HG03097 (cell line): ENCODE measurements at regions not wholly inside any gene's neighbourhood (a gene's known extent, or its start where the extent isn't known, plus 50 kb on each side); places are given as distances from the start of the nearest gene placed in this dataset.
"Not testable (repeated sequence)": the region's sequence is repeated elsewhere in the genome, so short reads cannot be mapped to it uniquely, and the experiment has no call there.

Source experiments
- ATAC-seq: cut with Tn5 transposase; IDR thresholded peaks from one replicate; pipeline ENCODE4 v1.9.1; 2021; ENCODE audit not compliant: unreplicated experiment, low FRiP score

GRCh38 chrX:40380655-40381488 lies 199.9 kb upstream of the ATP6AP2 start:
- no peak for ATAC-seq

GRCh38 chrX:40377684-40378083 lies 203.1 kb upstream of the ATP6AP2 start:
- no peak for ATAC-seq

GRCh38 chrX:40374486-40374885 lies 206.3 kb upstream of the ATP6AP2 start:
- ATAC-seq = no peak

GRCh38 chrX:40373641-40374040 lies 207.1 kb upstream of the ATP6AP2 start:
- no peak for ATAC-seq

- ATAC-seq = no peak
These were observed 207.7 kb upstream of the ATP6AP2 start for GRCh38 chrX:40373025-40373424.

- no peak for ATAC-seq
These were observed 209.4 kb upstream of the ATP6AP2 start for GRCh38 chrX:40371376-40371775.

- ATAC-seq = no peak
These were observed 212.1 kb upstream of the ATP6AP2 start for GRCh38 chrX:40368611-40369061.

- ATAC-seq = no peak
These were observed 214.1 kb upstream of the ATP6AP2 start for GRCh38 chrX:40366661-40367060.

- ATAC-seq = not testable (repeated sequence)
These were observed 218.5 kb upstream of the ATP6AP2 start for GRCh38 chrX:40362291-40362690.

- no peak for ATAC-seq
These were observed 220.2 kb upstream of the ATP6AP2 start for GRCh38 chrX:40360557-40360956.

GRCh38 chrX:40359593-40359992 lies 221.2 kb upstream of the ATP6AP2 start:
- ATAC-seq = no peak

GRCh38 chrX:40358994-40359393 lies 221.8 kb upstream of the ATP6AP2 start:
- no peak for ATAC-seq

GRCh38 chrX:40349251-40349650 lies 231.5 kb upstream of the ATP6AP2 start:
- ATAC-seq = no peak

- no peak for ATAC-seq
These were observed 234.4 kb upstream of the ATP6AP2 start for GRCh38 chrX:40346379-40346778.

GRCh38 chrX:40343319-40343718 lies 237.5 kb upstream of the ATP6AP2 start:
- ATAC-seq = no peak

- ATAC-seq = no peak
These were observed 240.7 kb upstream of the ATP6AP2 start for GRCh38 chrX:40340116-40340515.

GRCh38 chrX:40333344-40333743 lies 235.6 kb upstream of the BCOR start:
- ATAC-seq = no peak

GRCh38 chrX:40331762-40332161 lies 234.0 kb upstream of the BCOR start:
- no peak for ATAC-seq

GRCh38 chrX:40331353-40331752 lies 233.6 kb upstream of the BCOR start:
- no peak for ATAC-seq

GRCh38 chrX:40329616-40330015 lies 231.9 kb upstream of the BCOR start:
- ATAC-seq = no peak

- ATAC-seq = no peak
These were observed 229.3 kb upstream of the BCOR start for GRCh38 chrX:40327085-40327484.

GRCh38 chrX:40326186-40326965 lies 228.6 kb upstream of the BCOR start:
- ATAC-seq = no peak
